KG1 (cell line): ENCODE measurements at regions not wholly inside any gene's neighbourhood (a gene's known extent, or its start where the extent isn't known, plus 50 kb on each side); places are given as distances from the start of the nearest gene placed in this dataset.

Experiments used
- DNase-seq: peaks from one replicate; lab custom pipeline; 2025; lab: John Stamatoyannopoulos, UW

DNA sequence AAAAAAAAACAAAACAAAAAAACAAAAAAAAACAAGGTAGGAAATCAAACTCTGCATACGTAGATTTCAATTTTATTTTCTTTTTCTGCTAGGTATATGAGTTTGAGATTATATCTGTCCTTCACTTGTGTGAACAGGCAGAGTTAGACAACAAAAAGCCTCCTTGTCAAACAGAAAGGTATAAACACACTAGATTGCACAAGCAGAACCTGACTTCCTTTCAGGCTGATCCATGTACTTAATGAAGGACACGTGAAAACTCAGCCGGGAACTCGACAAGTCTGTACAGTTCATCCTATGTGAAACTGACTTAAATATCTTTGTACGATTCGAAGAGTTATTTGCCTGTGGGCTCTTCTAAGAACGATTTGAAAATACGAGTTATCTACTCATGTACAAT is 254.1 kb downstream of the ARL4A start:
- no peak for DNase-seq

GRCh38 chr7:12942609-12943008 is 255.2 kb downstream of the ARL4A start:
- no peak for DNase-seq

DNA sequence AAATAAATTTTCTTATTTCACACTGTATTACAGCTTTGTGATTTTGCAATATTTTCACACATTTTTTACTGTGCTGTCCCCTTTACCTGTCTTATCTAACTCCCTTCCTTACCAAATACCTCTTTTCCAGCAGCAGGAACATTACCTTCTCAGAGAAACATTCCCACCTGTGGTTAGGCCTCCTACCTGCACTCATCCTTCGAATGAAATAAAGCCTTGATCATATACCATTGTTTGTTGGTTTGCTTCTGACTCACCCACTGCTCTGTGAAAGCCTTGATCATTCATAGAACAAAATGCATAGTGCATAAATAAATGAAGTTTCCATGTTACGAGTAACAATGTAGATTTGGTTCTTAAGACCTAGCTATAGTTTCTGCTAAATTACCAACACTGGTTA is 256.3 kb downstream of the ARL4A start:
- no peak for DNase-seq

- no peak for DNase-seq
Observed at GRCh38 chr7:12945901-12946300, 258.5 kb downstream of the ARL4A start.

DNA sequence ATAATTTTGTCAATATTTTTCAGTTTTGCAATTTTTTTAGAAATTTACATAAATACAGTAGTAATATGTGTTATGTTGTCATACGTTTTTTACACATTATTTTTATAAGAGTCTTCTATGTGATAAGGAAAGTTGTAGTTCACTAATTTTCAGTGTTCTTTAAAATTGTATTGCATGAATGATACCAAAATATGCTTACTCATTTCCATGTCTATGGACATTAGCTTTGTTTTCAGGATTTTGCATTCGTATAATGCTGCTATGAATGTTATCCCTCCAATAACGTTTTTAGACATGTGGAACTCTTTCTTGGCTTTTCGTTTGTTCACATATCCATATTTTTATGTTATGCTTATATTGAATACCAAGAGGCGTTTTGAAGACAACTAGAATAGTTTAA is 260.0 kb downstream of the ARL4A start:
- DNase-seq, result no peak

GRCh38 chr7:12949060-12949931 is 261.9 kb downstream of the ARL4A start:
- no peak for DNase-seq

DNA sequence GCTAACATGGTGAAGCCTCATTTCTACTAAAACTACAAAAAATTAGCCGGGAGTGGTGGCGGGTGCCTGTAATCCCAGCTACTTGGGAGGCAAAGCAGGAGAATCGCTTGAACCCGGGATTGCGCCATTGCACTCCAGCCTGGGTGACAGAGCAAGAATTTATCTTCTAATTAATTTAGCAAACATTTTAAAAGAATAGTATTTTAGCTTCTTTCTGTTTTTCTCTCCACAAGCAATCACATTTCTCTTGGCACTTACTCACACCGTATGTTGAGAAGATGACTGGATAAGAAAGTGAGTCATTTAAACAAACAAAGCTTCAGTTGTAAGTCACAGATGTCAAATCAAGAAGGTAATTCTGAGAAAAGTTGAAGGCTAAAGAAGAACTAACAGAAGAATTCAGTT is 264.0 kb downstream of the ARL4A start:
- DNase-seq, result no peak

DNA sequence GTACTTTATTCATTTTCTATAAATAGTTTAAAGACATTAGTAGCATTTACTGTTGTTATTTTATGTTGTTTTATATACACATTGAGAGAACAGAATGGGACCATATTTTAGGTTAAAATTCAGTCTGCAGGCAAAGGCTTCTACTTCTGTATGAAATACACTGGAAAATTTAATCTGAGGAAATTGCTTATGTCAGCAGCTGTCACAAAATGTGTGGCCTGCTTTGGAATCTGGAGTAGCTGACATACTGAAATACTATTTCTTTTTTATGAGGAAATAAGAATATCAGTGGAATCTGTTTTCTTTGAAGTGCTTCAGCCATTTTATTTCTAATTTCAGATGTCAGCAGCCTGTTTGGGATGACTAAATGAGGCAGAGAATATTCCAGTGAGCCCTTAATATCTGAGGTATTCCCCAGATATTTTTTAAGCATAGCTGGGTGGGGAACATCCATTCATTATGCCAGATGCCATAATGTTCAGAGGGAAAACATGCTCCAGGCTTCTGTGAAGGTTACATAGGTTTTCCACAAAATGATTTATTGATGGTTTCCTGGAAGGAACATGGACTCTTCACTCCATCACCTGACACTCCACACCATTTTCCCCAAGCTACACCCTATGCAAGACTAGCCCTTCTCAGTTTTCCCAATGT is 267.1 kb downstream of the ARL4A start:
- DNase-seq, result no peak

DNA sequence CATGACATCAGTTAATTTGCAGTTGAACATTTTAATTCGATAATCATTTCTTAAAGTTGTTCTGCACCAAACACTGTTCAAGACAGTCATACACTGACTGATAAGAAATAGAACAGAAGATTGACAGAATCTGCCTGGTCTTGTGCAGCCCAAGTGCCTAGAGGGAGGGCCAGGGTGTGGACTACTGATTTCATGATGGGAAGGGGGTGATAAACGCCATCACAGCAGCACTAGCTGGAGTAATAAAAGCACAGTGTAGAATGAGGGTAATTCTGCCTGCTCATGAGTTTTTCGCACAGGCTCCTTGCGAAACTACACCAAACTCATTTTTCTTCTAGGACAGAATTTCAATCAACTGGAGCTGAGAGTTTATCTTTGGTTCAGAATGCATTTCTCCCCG is 270.1 kb downstream of the ARL4A start:
- DNase-seq, result no peak

DNA sequence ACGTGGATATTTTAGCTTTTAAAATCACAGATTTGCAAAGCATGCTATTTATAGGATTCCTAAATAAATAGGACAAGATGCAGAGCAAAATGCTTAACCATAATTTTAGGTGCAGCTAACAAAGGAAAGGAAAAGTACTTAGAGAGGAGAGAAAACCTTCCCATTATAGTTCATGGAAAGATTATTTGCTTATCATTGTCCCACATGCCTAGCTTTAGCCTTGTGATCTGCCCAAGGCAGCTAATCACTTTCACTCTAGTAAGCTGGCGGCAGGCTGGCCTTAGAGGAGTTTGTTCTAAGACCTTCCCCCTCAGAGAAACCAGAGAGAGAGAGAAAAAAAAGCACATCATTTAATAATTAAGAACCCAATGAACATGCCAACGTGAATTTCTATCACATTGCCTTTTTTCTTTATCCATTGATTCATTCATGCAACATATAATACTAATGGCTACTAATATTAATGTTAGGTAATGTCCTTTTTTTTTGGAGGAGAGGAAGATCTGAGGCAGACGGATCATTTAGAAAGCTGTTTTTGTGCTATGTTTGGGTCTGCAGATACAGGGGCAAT is 274.6 kb downstream of the ARL4A start:
- DNase-seq, result no peak

GRCh38 chr7:12963435-12963834 is 276.0 kb downstream of the ARL4A start:
- DNase-seq, result no peak

DNA sequence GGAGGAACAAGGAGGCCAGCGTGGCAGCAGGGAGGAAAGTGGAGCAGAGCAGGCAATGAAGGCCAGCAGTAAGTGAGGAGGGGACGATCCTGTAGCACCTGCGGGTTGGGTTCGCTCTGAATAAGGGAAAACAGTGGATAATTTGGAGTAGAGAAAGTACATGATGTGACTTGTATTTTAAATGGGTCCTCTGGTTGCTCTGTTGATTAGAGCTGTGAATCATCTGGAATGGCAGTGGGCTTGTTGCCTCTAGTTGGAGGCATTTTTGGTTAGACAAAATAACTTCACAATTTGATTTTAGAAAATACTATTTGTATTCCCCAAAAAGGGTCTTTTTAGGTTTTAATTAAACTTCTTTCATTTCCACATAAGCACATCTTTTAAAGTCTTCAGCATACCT is 277.4 kb downstream of the ARL4A start:
- no peak for DNase-seq

GRCh38 chr7:12965767-12966166 is 278.3 kb downstream of the ARL4A start:
- no peak for DNase-seq

DNA sequence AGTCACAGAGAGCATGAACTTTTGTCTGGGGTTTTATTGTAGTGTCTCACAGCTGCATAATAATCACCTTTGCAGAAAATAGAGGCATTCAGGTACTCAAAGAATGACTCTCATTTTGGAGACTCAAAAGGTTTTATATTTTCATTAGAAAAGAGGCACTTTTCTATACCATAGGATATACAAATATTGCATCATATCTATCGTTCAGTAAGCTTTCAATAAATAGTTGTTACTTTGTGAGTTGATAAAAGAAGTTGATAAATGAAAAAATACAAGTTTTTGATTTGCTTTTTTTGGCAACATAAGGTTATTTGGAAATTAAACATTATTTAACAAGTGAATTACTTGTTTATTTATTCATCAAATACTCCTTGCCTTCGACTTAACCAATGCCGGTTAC is 279.9 kb downstream of the ARL4A start:
- DNase-seq, result no peak

GRCh38 chr7:12968836-12969422 is 281.5 kb downstream of the ARL4A start:
- DNase-seq, result no peak

GRCh38 chr7:12970626-12971025 is 283.2 kb downstream of the ARL4A start:
- DNase-seq, result no peak

GRCh38 chr7:12974451-12975166 is 287.2 kb downstream of the ARL4A start:
- no peak for DNase-seq

GRCh38 chr7:12975412-12975811 is 288.0 kb downstream of the ARL4A start:
- no peak for DNase-seq

DNA sequence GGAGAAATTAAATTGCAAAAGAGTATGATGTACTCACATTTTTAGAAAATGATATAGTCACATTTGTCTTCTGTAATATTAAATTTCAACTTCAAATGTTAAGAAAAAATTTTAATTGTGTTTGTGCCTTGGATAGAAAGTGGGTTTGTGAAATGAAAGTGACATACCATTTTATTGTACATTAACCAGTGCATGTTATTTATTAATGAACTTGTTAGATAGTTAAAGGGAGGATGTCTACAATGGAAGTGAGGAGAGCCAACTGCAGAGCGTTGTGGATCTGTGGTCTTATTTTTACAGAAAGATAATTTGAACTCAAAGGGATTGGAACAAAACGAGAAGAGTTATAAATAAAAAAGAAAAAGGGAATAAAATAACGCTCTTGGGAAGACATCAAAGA is 291.7 kb downstream of the ARL4A start:
- DNase-seq, result no peak

DNA sequence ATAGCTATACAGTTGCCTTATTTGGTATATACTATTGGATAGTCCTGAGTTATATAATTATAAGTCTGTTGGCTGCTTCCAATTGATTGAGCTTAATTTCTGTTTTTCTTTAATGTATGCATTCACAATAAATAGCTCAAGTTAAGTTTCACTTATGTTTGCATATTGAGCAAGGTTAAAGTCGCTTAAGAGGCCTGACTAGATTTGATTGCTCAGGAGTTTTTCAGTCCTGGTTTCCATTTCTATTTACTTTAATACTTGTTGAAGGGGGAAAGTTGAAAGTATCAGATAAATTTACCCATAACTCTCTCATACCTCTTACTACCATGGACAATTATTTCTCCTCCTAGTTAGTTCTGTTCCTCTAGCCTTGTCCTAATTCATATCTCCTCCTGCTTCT is 294.7 kb downstream of the ARL4A start:
- no peak for DNase-seq

DNA sequence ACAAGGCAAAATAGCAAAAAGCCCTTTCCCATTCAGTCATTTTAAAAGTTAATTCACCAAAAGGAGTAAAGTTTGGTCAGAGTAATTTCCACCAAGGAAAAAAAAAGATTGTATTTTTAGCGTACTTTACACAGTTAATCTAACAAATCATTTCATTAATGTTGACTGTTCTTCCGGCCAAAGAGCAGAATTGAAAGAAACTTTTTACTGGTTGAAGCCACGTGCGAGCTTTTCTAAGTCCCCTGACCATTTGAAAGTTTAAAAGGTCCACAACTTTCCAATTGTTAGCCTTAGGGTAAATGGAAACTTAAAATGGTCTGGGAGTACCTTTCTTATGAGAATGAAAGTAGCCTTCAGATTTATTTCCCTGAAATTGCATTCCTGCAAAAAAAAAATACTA is 296.7 kb downstream of the ARL4A start:
- no peak for DNase-seq

GRCh38 chr7:12985228-12985627 is 297.8 kb downstream of the ARL4A start:
- DNase-seq, result no peak
